Transverse colon (tissue), 4 donors: ENCODE measurements at regions not wholly inside any gene's neighbourhood (a gene's known extent, or its start where the extent isn't known, plus 50 kb on each side); places are given as distances from the start of the nearest gene placed in this dataset.
"Not testable (repeated sequence)": the region's sequence is repeated elsewhere in the genome, so short reads cannot be mapped to it uniquely, and the experiment has no call there.

Experiments used
- CTCF ChIP-seq, 5 experiments: fragments of 200-600 bp in 3 of 5; fragments of 450-650 bp in 2 of 5; sonication (generic) in 3 of 5; IDR thresholded peaks; 1 replicate in 2 of 5; 2 replicates in 3 of 5; pipeline ENCODE4 v1.5.1; 2016 to 2017; ENCODE audit warnings: antibody characterized with exemption in 5 of 5, inconsistent platforms in 3 of 5, mild to moderate bottlenecking in 2 of 5, moderate library complexity in 1 of 5
- EP300 ChIP-seq: sonication (generic); formaldehyde crosslinking; IDR thresholded peaks from one replicate; pipeline ENCODE4 v1.6.1; 2017; ENCODE audit warnings: antibody characterized with exemption, low read depth
- POLR2A ChIP-seq: fragments of 450-650 bp; IDR thresholded peaks from one replicate; pipeline ENCODE4 v1.6.1; 2016; ENCODE audit warnings: antibody characterized with exemption, mild to moderate bottlenecking, moderate library complexity
- POLR2AphosphoS5 ChIP-seq, 3 donors: sonication (generic); formaldehyde crosslinking; IDR thresholded peaks; one replicate each; pipeline ENCODE4 v1.6.1; 2016; ENCODE audit warnings: antibody characterized with exemption in 3 of 3

DNA sequence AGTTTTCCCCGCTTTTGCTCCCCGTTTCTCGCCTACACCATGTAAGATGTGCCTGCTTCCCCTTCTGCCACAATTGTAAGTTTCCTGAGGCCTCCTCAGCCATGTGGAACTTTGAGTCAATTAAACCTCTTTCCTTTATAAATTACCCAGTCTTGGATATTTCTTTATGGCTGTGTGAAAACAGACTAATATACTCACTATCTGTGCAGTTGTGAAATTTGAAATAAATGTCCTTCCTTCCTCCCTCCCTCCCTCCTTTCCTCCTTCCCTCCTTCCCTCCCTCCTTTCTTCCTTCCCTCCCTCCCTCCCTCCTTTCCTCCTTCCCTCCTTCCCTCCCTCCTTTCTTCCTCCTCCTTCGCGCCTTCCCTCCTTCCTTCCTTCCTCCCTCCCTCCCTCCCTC is 132.8 kb downstream of the RFPL4B start:
- TF ChIP-seq EP300; CTCF (IDR thresholded peaks at IDR 0.05); POLR2A; POLR2AphosphoS5 (IDR thresholded peaks at IDR 0.05): not testable (repeated sequence)
